HG03442 (cell line): ENCODE measurements at regions not wholly inside any gene's neighbourhood (a gene's known extent, or its start where the extent isn't known, plus 50 kb on each side); places are given as distances from the start of the nearest gene placed in this dataset.

Experiments
- ATAC-seq: cut with Tn5 transposase; IDR thresholded peaks from one replicate; pipeline ENCODE4 v1.9.1; 2021; ENCODE audit warnings: mild to moderate bottlenecking, moderate library complexity; ENCODE audit not compliant: unreplicated experiment

DNA sequence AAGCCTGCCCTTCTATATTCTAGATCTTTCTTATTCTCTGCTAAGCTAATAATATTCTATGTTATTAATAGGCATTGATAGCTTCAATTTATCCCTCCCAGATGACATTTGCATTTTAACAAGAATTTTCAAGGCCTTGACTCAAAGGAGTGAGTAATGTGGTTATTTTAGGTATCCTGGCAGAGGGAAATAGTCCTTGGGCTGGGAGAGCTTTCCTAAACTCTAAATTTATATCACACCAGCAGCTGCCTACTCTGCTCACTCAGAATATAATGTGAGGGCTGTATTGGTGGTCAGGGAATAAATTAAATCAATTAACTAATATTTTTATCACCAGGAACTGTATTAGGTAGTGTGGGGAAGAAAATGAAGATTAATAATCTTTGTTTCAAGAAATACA, 74.8 kb upstream of the ADAM23 start:
- ATAC-seq, result no peak

- no peak for ATAC-seq
These were observed 74.3 kb upstream of the ADAM23 start for GRCh38 chr2:206368933-206369569.

DNA sequence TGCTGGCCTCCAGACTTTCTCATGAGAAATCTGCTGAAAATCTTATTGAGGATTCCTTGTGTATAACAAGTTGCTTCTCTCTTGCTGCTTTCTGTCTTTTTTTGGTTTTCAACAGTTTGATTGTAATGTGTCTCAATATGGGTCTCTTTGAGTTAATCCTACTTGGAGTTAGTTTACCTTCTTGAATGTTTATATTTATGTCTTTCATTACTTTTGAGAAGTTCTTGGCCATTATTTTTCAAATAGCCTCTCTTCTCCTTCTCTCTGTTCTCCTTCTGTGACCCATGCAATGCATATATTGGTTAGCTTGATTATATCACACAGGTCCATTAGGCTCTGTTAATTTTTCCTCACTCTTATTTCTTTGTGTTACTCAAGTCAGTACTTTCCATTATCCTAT, 67.4 kb upstream of the ADAM23 start:
- ATAC-seq, result no peak

DNA sequence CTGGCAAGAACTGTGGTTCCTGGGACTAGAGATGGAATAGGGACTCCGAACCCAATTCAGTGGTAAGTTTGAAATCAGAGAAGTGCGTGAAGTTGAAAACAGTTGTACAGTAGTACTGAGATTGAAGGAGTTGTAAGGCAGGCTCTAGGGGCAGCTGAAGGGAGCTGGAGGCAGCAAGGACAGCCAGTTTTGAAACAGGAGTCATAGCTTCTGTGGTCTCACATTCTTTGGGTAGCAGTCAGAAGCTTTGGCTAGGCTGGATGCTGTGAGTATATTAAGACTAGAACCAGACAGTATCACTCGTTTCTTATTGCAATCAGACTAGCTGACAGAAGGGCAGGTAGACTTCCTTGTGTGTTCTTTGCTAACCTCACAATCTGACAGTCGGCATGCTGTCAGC, 64.5 kb upstream of the ADAM23 start:
- no peak for ATAC-seq

GRCh38 chr2:206379266-206379665, 64.1 kb upstream of the ADAM23 start:
- ATAC-seq, result no peak

GRCh38 chr2:206379886-206380285, 63.4 kb upstream of the ADAM23 start:
- no peak for ATAC-seq

GRCh38 chr2:206381881-206382280, 61.5 kb upstream of the ADAM23 start:
- no peak for ATAC-seq

DNA sequence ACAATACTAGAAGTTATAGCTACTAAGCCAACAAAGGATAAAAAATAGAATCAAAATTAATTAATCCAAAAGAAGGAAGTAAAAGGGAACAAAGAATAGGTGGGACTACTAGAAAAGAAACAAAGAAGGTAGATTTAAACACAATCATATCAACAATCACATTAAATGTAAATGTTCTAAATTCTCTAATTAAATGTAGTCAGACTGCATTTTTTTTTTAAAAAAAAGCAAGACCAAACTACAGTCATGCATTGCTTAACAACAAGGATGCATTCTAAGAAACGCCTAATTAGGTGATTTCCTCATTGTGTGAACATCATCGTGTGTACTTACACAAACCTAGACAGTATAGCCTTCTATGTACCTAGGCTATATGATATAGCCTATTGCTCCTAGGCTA, 59.7 kb upstream of the ADAM23 start:
- no peak for ATAC-seq

- no peak for ATAC-seq
These were observed 55.5 kb upstream of the ADAM23 start for GRCh38 chr2:206387808-206388207.

DNA sequence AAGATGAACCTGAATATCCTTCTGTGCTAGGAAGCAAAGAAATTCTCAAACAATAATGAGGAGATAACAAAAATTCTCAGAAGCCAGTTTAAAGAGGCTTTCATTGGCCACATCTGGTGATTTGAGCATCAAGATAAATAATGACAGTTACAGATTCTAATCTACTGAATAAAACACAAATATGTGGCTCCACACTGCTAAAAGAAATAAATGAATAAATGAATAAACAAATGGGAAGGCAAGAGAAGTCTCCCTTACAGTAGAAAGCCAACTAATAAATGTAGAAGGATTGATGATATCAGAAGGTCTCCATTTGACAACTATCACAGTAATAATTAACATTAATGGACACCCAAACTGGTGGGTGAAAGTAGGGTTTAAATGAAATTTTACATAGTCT, 54.6 kb upstream of the ADAM23 start:
- no peak for ATAC-seq

DNA sequence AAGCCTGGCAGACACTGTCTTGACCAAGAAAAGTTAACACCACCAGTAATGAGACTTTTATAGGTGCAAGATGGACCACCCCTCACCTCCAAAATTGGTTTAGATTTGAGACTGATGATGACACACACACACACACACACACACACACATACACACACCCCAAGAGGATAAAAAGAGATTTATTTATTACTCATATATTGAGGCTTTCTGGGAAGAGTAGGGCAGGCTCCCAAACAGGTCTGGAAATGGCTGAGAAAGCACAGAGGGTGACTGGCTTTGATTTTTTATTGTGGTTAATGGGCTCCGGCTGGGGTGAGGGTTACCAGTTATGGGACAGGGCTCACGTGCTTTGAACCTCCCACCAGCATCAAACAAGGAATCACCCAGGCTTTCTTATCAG, 54.2 kb upstream of the ADAM23 start:
- no peak for ATAC-seq

DNA sequence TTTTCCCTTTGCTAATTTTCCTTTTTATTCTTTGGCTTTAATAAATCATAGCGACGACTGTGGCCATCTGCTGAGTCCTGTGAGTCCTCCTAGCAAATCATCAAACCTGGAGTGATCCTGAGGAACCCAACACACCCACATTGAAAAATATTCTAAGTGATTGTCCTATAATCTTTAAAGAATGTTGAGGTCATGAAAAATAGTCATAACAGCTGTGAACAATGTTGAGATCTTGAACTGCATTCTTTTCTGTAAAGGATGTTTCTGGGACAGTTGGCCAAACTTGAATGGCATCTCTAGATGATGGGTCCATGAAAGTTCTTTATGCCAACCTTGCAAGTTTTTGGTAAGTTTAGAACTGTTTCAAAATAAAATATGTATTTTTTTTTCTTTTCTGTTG, 53.2 kb upstream of the ADAM23 start:
- ATAC-seq, result no peak

DNA sequence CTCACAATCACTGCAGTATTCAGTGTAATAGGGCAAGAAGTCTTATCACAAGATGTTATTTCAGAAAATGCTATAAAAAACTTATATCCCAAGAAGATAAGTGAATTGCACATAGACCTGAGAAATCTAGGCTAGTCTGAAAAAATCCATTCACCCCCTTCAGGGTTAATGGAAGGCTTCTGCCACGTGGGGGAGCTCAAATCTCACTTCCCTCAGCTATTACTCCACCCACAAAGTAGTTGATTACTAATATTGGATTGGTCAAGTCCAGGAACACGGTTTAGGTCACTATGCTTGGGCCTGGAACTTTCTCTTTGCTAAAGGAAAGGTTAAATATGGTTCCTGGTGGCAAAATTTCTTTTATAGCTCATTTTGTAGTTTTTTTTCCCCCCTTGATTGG, 51.2 kb upstream of the ADAM23 start:
- peak; percentile 98 for ATAC-seq
